ENCODE measurements at regions not wholly inside any gene's neighbourhood (a gene's known extent, or its start where the extent isn't known, plus 50 kb on each side); places are given as distances from the start of the nearest gene placed in this dataset.

- TF ChIP-seq CTCF (conservative IDR thresholded peaks at IDR 0.05) = no peak
- TF ChIP-seq EZH2 (IDR thresholded peaks at IDR 0.05; ENCODE audit: low read depth) = no peak
Measured at GRCh38 chr13:99811067-99811700, 160.4 kb downstream of the ZIC5 start.
